GM19467 (cell line): ENCODE measurements at regions not wholly inside any gene's neighbourhood (a gene's known extent, or its start where the extent isn't known, plus 50 kb on each side); places are given as distances from the start of the nearest gene placed in this dataset.

ENCODE experiments used
- ATAC-seq: cut with Tn5 transposase; IDR thresholded peaks from one replicate; pipeline ENCODE4 v1.9.1; 2021; ENCODE audit warnings: mild to moderate bottlenecking, moderate library complexity; ENCODE audit not compliant: unreplicated experiment

DNA sequence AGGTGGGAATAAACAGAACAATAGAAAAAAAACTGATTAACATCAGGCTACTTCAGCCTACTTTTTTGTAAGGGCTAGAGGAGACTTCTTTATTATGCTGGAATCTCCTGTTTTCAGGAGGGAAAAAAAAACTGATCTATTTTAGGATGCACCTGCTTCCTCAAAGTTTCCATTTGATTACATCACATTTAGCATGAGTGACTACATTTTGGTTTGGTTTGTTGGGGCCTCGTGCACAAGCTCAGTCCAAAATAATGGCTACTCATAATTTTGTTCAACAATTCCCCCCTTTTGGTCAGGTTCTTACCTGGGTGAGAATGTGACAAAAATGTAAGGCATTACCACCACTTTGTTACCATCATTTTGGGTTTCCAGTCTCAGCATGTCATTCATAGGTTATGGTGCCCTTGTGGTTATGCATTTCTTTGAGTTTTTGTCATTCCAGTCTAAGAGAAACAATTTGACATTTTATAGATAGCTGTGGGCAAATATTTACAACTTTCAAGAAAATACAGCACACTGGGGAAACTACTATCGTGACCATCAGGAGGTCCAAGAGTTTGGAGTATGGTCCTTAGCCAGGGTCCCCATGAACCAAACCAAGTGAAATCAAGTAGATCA lies 93.6 kb upstream of the ATP11B start:
- ATAC-seq, result no peak

DNA sequence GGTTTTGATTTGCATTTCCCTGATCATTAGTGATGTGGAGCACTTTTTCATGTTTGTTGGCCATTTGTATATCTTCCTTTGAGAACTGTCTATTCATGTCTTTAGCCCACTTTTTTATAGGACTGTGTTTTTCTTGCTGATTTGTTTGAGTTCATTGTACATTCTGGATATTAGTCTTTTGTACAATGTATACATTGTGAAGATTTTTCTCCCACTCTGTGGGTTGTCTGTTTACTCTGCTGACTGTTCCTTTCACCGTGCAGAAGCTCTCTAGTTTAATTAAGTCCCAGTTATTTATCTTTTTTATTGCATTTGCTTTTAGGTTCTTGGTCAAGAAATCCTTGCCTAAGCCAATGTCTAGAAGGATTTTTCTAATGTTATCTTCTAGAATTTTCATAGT lies 91.1 kb upstream of the ATP11B start:
- ATAC-seq, result no peak

DNA sequence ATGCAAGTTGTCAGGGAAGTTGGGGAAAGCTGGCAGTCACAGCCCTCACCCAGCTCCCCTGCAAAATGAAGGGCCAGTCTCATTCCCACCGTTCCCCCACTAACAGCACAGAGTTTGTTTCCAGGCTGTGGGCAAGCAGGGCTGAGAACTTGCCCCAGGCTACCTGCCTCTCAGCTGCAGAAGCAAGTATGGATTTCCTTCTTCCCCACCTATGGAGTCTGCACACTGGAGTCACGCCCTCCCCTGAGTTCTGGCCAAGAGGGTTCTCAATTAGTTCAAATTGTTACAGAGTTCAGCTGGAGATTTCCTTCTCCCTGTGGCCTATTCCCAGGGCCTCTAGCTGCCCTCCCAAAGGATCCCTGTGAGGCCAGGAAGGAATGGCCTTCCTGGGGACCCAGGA lies 90.1 kb upstream of the ATP11B start:
- no peak for ATAC-seq

DNA sequence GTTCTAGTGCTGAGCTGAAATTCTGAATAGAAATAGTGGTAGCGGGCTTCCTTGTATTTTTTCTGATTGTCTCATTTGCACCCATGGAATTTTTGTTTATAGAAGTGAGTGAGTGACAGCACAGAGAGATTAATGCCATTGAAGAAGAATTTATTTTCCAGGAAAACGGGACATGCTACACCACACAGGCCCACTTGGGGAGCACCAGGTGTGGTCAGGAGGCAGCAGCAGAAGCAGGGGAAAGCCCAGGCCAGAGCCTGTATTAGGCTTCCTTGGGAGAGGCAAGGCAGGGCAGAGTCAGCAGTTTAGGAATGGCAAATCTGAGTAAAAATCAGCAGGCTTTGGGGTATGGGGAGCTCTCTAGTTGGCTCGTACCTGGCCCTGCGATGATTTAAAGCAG lies 88.4 kb upstream of the ATP11B start:
- ATAC-seq, result no peak

DNA sequence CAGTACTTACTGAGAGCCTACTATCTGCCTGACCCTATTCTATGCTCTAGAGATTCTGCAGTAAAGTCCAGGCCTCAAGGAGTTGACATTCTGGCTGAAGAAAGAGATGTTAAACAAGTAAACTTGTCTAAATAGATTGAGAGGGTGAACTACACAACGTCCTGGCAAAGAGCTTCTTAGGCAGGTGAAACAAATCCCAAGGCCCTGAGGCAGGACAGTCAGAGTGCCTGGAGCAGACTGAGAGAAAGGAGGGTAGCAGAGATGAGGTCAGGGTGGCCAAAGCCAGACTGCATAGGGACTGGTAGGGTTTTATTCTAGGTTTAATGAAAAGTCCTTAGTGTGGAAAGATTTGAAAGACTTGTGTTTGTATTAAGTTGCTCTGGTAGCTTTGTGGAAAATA lies 84.5 kb upstream of the ATP11B start:
- ATAC-seq, result no peak

DNA sequence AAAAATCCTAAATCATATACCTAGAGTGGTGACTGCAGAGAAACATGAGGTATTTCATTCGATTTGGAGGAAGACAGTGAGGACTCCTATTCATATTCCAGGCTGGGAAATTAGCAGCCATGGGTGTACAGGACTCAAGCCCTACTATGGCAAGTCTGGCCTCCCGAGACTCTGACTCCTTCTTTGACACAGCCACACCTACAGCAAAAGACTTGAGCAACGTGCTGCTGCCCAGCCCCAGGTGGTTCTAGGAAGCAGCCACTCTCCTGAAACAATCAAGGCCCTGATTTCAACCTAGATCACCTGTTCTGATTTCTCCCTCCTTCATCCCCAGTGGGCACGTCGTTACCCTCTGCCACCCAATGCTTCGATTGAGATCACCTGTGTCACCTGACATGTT lies 84.0 kb upstream of the ATP11B start:
- no peak for ATAC-seq

DNA sequence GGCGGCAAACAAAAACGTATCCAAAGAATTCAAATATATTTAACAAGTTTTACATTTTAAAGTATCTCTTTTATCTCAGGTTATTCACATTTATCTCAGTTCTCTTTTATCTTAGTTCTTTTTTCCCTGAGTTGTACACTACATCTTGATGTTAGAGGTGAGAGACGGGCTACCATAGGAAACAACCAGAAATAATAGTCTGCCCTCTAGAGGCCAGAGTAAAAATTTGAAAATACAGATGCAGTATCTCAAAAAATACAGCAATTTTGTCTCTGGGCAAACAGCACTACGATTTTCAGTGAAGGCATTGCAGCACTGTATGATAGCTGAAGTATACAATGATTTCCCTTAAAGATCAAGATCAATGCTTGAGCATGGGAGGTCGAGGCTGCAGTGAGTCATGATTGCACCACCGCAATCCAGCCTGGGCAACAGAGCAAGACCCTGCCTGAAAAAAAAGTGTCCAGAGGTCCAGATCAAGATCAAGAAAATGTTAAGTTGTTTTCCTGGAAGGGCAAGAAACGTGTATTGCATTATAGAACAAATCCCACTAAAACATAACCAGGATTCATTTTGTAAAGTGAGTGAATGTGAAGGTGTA lies 82.6 kb upstream of the ATP11B start:
- peak; percentile 55 for ATAC-seq

DNA sequence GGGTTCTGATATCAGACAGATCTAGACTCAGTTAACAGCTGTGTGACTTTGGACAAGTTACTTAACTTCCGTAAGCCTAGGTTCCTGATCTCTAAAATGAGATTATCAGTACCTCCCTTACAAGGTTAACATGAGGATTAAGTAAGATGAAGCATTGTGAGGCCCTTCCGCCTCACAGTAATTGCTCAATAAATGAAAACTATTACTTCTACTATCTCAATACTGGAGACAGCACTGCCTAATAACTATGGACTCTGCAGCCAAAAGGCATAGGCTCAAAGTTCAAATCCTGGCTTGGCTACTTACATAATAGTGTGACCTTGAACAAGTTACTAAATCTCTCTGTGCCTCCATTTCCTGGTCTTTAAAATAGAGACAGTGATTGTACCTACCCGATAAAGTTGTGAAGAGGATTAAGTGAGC lies 82.0 kb upstream of the ATP11B start:
- no peak for ATAC-seq

DNA sequence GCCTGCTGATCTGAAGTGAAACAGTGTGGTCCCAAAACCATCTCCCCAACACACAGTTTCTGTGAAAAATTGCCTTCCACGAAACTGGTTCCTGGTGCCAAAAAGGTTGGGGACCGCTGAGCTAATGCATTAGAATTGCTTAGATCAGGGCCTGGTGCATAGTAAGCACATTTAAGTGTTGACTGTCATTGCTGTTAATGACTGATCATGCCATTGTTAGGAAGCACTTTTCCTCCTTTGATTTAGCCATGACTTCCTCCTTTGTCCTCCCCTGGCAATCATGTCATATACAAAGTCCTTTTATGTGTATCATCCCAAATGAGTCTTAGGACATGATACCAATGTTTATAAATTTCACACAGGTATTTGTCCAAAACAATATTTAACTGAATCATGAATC lies 81.5 kb upstream of the ATP11B start:
- no peak for ATAC-seq

DNA sequence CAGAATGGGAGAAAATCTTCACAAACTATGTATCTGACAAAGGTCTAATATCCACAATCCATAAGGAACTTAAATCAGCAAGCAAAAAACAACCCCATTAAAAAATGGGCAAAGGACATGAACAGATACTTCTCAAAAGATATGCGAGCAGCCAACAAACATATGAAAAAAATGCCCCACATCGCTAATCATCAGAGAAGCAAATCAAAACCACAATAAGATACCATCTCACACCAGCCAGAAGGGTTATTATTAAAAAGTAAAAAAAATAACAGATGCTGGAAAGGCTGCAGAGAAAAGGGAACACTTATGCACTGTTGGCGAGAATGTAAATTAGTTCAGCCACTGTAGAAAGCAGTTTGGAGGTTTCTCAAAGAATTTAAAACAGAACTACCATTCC lies 80.2 kb upstream of the ATP11B start:
- no peak for ATAC-seq

DNA sequence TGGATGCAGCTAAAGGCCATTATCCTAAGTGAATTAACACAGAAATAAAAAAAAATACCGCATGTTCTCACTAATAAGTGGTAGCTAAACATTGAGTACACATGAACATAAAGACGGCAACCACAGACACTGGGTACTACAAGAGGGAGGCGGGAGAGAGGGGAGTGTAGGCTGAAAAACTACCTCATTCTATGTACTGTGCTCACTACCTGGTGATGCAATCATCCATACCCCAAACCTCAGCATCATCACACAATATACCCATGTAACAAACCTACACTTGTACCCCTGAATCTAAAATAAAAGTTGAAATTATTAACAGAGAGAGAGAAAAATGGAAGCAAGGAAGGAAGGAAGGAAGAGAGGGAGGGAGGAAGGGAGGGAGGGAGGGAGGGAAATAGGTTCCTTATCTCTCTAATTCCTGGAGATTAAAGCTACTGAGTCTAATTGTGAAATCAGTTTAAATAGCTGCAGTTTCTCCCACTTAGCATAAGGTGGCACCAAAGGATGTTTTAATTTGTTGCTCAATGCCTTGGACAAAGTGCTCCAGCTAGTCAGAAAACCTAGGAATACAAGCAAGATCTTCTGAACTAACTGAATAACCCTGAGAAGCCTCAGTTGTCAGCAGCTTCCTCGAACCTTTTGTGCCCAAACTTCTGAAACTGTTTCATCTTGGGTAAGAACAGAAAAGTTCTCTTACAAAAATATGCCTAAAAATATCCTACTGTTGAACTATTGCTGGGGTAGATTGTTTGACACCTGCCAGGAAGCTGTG lies 79.4 kb upstream of the ATP11B start:
- ATAC-seq, result peak; percentile 34

DNA sequence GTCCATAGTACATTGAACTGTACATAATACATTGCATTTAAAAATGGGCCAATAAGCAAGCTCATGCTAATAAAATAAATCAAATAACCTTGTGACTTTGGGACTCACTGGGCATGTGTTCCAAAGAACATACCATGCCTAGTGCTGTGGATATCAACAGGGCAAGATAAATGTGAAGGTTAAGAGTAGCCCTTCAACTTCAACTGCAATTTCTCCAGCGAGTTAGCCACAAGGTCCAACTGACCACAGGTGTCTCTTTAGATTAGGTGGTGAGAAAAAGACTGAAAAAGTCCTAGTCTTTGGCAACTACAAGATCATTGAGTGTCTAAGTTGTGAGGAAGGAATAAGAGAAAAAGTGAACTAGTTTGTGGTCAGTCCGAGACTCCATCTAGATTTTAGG lies 78.3 kb upstream of the ATP11B start:
- ATAC-seq, result no peak

DNA sequence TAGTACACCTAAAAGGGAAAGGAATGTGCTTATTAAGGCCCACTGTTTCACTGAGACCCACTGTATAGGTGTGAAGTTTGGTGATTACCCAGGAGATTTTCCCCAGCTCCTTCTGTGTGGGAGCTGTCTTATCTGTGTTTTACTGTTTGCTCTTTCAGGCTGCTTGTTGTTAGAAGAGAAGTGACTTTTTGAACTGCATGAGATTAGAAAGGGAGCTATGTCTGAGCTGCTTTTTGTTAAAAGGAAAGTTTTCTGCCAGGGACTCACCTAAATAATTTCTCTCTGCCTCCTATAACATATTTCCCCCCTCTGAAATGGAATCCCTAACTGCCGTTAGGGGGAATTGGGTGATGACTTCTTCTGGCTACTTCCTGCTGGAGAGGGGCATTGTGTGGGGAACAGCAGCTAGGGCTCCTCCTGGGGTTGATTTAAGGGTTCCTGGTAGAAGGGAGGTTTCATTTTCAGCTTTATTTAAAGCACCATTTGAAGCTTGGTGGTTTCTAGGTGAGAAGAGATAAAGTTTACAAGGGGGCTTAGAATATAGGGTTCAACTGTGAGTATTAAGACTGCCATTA lies 77.1 kb upstream of the ATP11B start:
- peak; percentile 37 for ATAC-seq

DNA sequence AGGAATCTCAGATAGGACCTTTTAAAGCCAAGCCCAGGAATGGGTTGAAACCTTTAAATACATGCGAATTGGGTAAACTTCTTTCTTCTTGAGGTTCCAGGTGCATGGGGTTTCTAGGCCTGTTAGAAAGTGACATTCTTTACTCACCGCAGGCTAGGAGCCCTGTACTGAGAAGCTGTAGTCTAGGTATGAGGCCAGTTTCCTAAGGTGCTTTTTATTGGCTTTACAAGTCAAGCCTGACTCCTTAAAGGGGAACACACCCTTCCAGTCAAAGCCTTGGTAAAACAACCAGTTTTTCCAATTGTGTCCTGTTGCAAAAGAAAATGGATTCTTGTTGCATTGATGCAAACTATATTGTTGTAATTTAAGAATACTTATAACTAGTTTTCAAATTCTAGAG lies 76.1 kb upstream of the ATP11B start:
- peak; percentile 86 for ATAC-seq

DNA sequence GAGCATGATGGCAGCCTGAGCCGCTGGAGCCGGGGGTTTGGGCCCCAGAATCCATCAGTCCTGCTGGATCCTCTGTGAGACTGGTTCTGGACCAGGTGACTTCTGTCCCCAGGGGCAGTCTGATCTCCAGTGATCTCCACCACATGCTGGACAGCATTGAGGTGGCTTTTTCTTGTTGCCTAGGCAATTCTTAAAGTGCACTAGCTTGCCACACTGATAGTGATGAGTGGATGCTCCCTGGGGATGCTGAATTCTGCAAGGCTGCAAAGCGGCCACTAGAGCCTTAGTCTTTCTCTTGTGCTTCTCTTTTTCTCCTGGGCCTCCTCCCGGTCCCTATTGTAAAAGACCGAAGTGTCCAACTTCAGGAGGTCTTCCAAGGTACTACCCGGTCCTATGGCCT lies 70.4 kb upstream of the ATP11B start:
- ATAC-seq, result no peak

DNA sequence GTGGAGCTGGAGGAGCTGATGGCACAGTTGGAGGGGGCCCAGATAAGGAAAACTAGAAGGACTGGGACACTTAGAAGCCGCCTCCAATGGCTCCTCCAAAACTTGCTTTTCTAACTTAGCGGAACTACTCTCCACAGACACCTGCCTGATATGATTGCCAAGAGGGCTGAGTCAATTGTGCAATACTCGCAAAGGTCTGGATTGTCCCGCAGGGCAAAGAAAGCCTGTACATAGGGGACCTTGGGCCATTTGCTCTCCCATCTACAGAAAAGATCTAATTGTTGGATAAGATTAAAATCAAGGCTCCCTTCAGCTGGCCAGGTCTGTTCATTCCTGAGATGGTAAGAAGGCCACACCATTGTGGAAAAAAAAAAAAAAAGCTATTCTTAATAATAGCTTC lies 69.7 kb upstream of the ATP11B start:
- no peak for ATAC-seq

DNA sequence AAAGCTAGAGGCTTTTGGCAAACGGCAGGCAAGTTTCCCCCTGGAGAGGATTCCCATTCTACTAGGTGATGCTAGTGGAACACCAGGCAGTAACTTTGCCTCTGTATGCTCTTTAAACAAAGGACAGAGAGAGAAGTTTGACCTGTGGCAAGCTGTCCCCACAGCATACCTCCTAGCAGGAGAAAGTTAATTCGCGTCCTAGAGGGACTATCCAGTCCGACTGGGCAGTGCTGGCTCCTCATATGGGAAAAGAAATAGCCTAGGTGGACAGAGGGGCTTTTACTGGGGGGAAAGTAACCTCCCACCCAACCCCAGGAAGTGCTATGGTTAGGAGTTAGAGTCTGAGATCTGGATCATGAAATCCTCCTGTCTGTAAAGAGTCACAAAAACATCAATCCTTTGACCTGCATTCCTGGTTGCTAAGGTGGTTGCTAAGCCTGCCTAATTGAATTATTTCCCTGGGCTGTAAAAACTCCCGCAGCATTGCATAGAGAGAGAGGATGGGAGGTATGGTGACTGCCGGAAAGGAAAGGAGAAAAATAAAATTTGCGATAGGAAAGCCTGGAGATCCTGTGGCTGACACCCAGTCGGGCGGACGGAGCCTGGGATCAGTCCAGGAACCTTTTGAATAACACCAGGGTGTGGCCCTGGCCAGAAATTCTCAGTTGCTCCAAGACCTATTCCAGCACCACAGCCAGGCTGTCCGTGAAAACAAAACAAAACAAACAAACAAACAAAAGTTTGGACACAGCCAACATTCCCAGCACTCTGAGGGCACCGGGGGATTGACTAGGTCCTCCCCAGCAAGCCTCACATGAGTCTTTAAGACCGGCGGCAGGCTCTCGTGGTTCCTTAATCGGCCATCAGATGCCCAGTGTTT lies 67.7 kb upstream of the ATP11B start:
- ATAC-seq, result no peak

DNA sequence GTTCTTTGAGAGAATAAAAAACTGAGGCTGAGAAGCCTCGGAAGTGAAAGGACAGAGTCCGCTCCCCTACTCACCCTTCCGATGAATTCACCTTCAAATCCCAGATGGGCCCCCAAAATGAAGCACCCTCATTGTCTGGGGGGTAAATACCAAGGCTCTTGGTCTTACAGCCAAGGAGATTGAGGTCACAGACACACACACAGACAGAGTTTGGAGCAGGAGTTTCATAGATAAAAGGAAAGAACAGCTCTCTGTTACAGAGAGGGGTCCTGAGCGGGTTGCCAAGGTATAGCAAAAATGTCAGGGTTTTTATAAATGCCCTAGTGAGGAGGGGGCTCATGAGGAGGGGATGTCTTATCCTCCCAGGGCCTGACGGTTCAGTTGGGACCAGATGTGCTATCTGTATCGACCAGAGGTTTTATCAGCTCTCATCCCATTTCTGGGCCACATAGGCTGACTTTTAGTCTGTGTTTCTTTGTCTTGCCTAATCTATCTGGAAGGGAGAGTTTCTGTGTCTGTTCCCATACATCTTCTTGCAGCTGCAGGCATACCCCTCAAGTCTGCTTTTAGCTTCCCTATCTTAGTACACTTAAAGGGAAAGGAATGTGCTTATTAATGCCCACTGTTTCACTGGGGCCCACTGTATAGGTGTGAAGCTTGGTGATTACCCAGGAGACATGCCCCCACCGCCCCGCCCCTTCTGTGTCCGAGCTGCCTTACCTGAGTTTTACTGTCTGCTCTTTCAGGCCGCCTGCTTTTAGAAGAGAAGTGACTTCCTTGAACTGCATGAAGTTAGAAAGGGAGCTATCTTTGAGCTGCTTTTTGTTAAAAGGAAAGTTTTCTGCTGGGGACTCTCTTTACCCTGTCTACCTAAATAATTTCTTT lies 66.8 kb upstream of the ATP11B start:
- no peak for ATAC-seq

DNA sequence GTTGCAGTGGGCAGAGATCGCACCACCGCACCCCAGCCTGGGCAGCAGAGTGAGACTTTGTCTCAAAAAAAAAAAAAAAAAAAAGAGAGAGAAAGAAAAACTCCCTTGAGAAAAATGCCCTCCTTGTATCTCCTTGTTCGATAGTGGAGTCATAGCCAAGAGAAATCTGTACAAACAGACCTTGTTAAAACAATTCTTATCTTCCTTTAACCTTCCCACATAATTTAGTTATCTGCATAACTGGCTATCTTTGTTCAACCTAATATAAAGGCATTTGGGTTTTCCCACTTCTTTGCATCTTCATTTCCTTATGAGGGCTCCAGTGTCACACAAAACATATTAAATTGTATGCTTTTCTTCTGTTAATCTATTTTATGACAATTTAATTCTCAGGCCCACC lies 65.1 kb upstream of the ATP11B start:
- ATAC-seq, result no peak
